ENCODE measurements at regions not wholly inside any gene's neighbourhood (a gene's known extent, or its start where the extent isn't known, plus 50 kb on each side); places are given as distances from the start of the nearest gene placed in this dataset.
"Not testable (repeated sequence)": the region's sequence is repeated elsewhere in the genome, so short reads cannot be mapped to it uniquely, and the experiment has no call there.

GRCh38 chr5:118290204-118290603 lies 698.1 kb downstream of the DTWD2 start:
- Histone ChIP-seq H3K27ac (no peak overlapping the region), H3K4me1 (ENCODE audit: low read depth, poor library complexity, severe bottlenecking) (no peaks in the 10 kb centered on the region), H3K9ac (no peak overlapping the region), H4K20me1 (ENCODE audit: insufficient read depth) (no peaks in the 10 kb centered on the region), H3K36me3 (ENCODE audit: insufficient read depth) (no peaks in the 10 kb centered on the region), H3K4me3 (IDR thresholded peaks at IDR 0.05; ENCODE audit: insufficient read depth, low read depth, low read length) (no peak overlapping the region), H2AFZ (ENCODE audit: low read depth) (no peak overlapping the region), H3K4me2 (no peak overlapping the region), H3K79me2 (ENCODE audit: insufficient read depth, low read depth) (no peaks in the 10 kb centered on the region), H3K27me3 (ENCODE audit: insufficient read depth, low read depth) (no peaks in the 10 kb centered on the region)
- TF ChIP-seq, protein P1, sequence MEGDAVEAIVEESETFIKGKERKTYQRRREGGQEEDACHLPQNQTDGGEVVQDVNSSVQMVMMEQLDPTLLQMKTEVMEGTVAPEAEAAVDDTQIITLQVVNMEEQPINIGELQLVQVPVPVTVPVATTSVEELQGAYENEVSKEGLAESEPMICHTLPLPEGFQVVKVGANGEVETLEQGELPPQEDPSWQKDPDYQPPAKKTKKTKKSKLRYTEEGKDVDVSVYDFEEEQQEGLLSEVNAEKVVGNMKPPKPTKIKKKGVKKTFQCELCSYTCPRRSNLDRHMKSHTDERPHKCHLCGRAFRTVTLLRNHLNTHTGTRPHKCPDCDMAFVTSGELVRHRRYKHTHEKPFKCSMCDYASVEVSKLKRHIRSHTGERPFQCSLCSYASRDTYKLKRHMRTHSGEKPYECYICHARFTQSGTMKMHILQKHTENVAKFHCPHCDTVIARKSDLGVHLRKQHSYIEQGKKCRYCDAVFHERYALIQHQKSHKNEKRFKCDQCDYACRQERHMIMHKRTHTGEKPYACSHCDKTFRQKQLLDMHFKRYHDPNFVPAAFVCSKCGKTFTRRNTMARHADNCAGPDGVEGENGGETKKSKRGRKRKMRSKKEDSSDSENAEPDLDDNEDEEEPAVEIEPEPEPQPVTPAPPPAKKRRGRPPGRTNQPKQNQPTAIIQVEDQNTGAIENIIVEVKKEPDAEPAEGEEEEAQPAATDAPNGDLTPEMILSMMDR (conservative IDR thresholded peaks at IDR 0.05; ENCODE audit: low read depth, low read length) = no peak

DNA sequence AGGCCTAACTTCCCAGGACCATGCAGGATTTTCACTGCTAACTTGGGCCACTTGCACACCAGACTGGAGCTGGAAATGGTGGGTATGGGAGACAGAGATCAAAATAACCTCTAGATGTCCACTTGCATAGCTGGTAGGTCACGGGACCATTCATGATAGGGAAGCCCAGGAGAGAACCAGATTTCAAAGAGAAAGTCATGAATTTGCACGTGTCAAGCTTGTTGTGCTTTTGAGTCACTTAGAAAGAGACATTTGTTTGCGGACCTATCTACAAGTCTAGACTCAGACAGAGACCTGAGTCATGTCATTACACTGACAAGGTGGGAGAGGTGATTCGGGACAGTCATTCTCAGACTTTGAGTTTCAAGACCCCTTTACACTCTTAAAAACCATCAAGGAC lies 704.1 kb downstream of the DTWD2 start:
- H4K20me1 ChIP-seq (ENCODE audit: insufficient read depth); H3K79me2 ChIP-seq (ENCODE audit: insufficient read depth, low read depth); H3K36me3 ChIP-seq (ENCODE audit: insufficient read depth); H3K27ac ChIP-seq; H3K4me3 ChIP-seq (IDR thresholded peaks at IDR 0.05; ENCODE audit: insufficient read depth, low read depth, low read length); H3K27me3 ChIP-seq (ENCODE audit: insufficient read depth, low read depth); H3K4me1 ChIP-seq (ENCODE audit: low read depth, poor library complexity, severe bottlenecking); H2AFZ ChIP-seq (ENCODE audit: low read depth); H3K9ac ChIP-seq; H3K4me2 ChIP-seq: not testable (repeated sequence)

DNA sequence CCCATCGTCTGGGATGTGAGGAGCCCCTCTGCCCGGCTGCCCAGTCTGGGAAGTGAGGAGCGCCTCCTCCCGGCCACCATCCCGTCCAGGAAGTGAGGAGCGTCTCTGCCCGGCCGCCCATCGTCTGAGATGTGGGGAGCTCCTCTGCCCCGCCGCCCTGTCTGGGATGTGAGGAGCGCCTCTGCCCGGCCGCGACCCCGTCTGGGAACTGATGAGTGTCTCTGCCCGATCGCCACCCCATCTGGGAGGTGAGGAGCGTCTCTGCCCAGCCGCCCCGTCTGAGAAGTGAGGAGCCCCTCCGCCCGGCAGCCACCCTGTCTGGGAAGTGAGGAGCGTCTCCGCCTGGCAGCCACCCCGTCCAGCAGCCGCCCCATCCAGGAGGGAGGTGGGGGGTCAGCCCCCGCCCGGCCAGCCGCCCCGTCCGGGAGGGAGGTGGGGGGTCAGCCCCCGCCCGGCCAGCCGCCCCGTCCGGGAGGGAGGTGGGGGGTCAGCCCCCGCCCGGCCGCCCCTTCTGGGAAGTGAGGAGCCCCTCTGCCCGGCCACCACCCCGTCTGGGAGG lies 705.8 kb downstream of the DTWD2 start:
- not testable (repeated sequence) for H3K79me2 ChIP-seq (ENCODE audit: insufficient read depth, low read depth); H3K4me1 ChIP-seq (ENCODE audit: low read depth, poor library complexity, severe bottlenecking); H3K4me3 ChIP-seq (IDR thresholded peaks at IDR 0.05; ENCODE audit: insufficient read depth, low read depth, low read length); H3K36me3 ChIP-seq (ENCODE audit: insufficient read depth); H3K9ac ChIP-seq; H3K27ac ChIP-seq; H3K27me3 ChIP-seq (ENCODE audit: insufficient read depth, low read depth); H3K4me2 ChIP-seq; H2AFZ ChIP-seq (ENCODE audit: low read depth); H4K20me1 ChIP-seq (ENCODE audit: insufficient read depth)

DNA sequence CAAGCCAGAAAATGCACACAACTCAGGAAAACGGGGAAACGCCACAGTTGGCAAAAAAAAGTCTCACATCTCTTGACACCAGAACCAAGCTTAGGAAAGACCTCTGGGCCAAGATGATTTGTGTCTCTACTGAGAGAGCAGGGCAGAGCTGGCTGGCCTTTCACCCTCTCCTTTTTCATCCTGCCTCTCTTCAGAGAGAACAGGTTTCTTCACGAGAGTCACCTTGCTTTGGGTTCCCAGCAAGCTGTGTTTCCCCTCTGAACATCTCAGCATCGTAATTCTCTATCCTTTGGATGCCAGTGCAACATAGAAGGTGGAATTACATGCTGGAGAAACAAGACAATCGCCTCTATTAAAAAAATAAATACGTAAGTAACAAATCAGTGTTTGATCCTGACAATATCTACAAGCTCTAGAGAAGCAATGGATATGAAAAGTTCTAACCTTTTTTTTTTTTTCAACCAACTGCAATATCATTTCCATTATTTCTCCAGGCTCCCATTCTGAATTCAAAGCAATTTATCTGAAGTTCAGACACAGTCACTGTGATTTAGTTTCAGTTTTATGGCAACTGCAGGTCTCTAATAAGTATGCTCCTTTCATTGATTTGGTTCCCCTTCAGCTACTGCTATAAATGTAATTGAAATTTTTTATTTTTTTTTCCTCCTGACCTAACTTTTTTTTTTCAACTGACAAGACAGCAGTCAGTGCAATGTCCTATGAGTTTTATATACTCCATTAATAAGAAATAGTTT lies 708.6 kb downstream of the DTWD2 start:
- Histone ChIP-seq H3K36me3 (ENCODE audit: insufficient read depth) (no peaks in the 10 kb centered on the region), H3K9ac (no peak overlapping the region), H3K4me3 (IDR thresholded peaks at IDR 0.05; ENCODE audit: insufficient read depth, low read depth, low read length) (no peak overlapping the region), H2AFZ (ENCODE audit: low read depth) (no peak overlapping the region), H3K27me3 (ENCODE audit: insufficient read depth, low read depth) (no peaks in the 10 kb centered on the region), H3K4me1 (ENCODE audit: low read depth, poor library complexity, severe bottlenecking) (no peaks in the 10 kb centered on the region), H3K27ac (no peak overlapping the region), H3K79me2 (ENCODE audit: insufficient read depth, low read depth) (no peaks in the 10 kb centered on the region), H3K4me2 (no peak overlapping the region), H4K20me1 (ENCODE audit: insufficient read depth) (no peaks in the 10 kb centered on the region)
- TF ChIP-seq, protein P1 (conservative IDR thresholded peaks at IDR 0.05; ENCODE audit: low read depth, low read length) = no peak

DNA sequence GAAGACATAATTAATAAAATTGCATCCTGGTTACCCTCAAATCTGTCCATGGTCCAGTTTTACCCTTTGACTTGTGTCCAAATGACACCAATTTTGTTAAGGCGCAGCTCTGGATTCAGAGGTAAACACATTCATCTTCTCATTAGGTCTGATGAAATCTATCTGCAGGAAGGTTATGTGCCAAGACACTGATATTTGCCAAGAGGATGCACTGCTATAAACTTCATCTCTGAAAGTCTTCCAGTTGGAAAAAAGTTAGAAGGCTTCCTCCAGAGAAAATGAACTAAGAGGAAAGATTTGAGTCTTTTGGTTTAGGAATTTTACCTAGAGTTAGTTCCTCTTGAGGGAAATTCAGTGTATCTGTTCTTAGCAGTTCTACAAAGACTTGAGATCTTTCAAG lies 717.8 kb downstream of the DTWD2 start:
- Histone ChIP-seq H3K36me3 (ENCODE audit: insufficient read depth) (no peaks in the 10 kb centered on the region), H2AFZ (ENCODE audit: low read depth) (no peak overlapping the region)
- TF ChIP-seq, protein P1 (conservative IDR thresholded peaks at IDR 0.05; ENCODE audit: low read depth, low read length) = no peak

More for the DNA sequence above, 717.8 kb downstream of the DTWD2 start:
- no peak overlapping the region for H3K4me3 ChIP-seq (IDR thresholded peaks at IDR 0.05; ENCODE audit: insufficient read depth, low read depth, low read length)
- H3K27ac ChIP-seq = no peak overlapping the region
- H3K9ac ChIP-seq = no peak overlapping the region
- no peak overlapping the region for H3K4me2 ChIP-seq
- no peaks in the 10 kb centered on the region for H3K79me2 ChIP-seq (ENCODE audit: insufficient read depth, low read depth)
- H4K20me1 ChIP-seq (ENCODE audit: insufficient read depth) = no peaks in the 10 kb centered on the region
- no peaks in the 10 kb centered on the region for H3K27me3 ChIP-seq (ENCODE audit: insufficient read depth, low read depth)
- H3K4me1 ChIP-seq (ENCODE audit: low read depth, poor library complexity, severe bottlenecking) = no peaks in the 10 kb centered on the region

Measured in KMS-11 (cell line).